ENCODE measurements at regions not wholly inside any gene's neighbourhood (a gene's known extent, or its start where the extent isn't known, plus 50 kb on each side); places are given as distances from the start of the nearest gene placed in this dataset.

DNA sequence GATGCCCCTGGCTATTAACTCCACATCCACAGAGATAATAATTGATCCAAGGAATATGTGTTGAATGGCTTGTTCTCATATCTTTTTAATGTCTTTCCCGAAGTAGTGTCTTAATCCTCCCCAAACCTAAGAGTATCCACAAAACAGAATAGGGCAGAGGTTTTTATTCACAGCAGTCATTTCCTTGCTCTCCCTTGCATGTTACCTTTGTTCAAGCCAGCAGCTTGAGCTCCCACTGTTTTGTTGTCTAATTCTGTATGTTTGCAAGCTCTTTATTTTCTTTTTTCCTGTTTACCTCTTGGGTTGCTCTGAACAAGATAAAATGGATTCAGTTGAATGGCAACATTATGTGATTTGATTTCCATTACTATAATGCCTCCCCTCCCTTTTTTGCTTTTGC is 308.6 kb upstream of the ZP4 start:
- no peak for TF ChIP-seq CTCF (IDR thresholded peaks at IDR 0.05; ENCODE audit: insufficient read depth, low read depth, low read length)
- CTCF ChIA-PET = no interaction called here
- POLR2A ChIA-PET = no interaction called here

GRCh38 chr1:238196516-238196915 is 305.8 kb upstream of the ZP4 start:
- Histone ChIP-seq H3K36me3 (ENCODE audit: control insufficient read depth, insufficient read depth, low read length) (no peaks in the 10 kb centered on the region), H3K27me3 (ENCODE audit: control insufficient read depth, insufficient read depth, low read length) (no peaks in the 10 kb centered on the region), H3K4me3 (ENCODE audit: low read depth, low read length) (no peak overlapping the region)
- CTCF ChIA-PET = no interaction called here
- DNase-seq (ENCODE audit: low read depth) = no peak
- POLR2A ChIA-PET = no interaction called here
- TF ChIP-seq CTCF (IDR thresholded peaks at IDR 0.05; ENCODE audit: insufficient read depth, low read depth, low read length) = no peak

More for the DNA sequence above, 308.6 kb upstream of the ZP4 start:
- DNase-seq (ENCODE audit: low read depth) = no peak
- no peak overlapping the region for H3K4me3 ChIP-seq (ENCODE audit: low read depth, low read length)
- H3K36me3 ChIP-seq (ENCODE audit: control insufficient read depth, insufficient read depth, low read length) = no peaks in the 10 kb centered on the region
- no peaks in the 10 kb centered on the region for H3K27me3 ChIP-seq (ENCODE audit: control insufficient read depth, insufficient read depth, low read length)

DNA sequence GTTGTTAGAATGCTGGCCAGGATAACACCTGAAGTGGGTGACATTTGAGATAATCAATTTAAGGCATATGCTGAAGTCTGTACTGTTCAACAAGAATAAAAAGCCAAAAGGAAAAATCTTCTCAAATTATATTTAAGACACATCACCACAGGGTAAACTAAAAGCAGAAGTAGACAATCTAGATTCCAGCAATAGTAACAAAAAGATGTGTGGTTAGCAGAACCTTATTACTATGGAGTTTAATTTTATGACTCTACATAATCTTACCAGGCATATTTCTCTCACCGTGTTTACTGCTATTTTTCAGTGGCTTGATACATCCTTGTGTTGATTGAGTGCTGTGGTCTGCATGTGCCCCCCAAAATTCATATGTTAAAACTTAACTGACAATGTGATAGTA is 300.4 kb upstream of the ZP4 start:
- TF ChIP-seq CTCF (IDR thresholded peaks at IDR 0.05; ENCODE audit: insufficient read depth, low read depth, low read length) = no peak
- ChIA-PET POLR2A (no interaction called here), CTCF (no interaction called here)
- no peak for DNase-seq (ENCODE audit: low read depth)
- H3K4me3 ChIP-seq (ENCODE audit: low read depth, low read length) = no peak overlapping the region
- H3K36me3 ChIP-seq (ENCODE audit: control insufficient read depth, insufficient read depth, low read length) = no peaks in the 10 kb centered on the region
- no peaks in the 10 kb centered on the region for H3K27me3 ChIP-seq (ENCODE audit: control insufficient read depth, insufficient read depth, low read length)

DNA sequence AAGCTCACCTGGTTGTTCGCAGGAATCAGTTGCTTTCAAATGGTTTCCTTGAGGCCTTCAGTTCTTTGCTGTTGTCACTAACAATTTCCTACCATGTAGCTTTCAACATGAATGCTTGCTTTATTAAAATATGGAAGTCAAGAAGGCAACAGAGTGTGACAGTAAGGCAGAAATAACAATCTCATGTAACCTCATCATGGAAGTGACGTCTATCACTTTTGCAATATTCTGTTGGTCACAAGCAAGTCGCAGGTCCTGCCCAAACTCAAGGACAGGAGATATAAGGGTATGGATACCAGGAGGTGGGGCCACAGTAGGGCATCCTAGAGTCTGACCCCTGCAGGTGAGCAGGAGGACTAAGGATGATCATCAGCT is 296.8 kb upstream of the ZP4 start:
- no peak for TF ChIP-seq CTCF (IDR thresholded peaks at IDR 0.05; ENCODE audit: insufficient read depth, low read depth, low read length)
- DNase-seq (ENCODE audit: low read depth) = no peak
- Histone ChIP-seq H3K27me3 (ENCODE audit: control insufficient read depth, insufficient read depth, low read length) (no peaks in the 10 kb centered on the region), H3K4me3 (ENCODE audit: low read depth, low read length) (no peak overlapping the region), H3K36me3 (ENCODE audit: control insufficient read depth, insufficient read depth, low read length) (no peaks in the 10 kb centered on the region)
- POLR2A ChIA-PET = no interaction called here
- CTCF ChIA-PET = no interaction called here

GRCh38 chr1:238186887-238187574 is 296.3 kb upstream of the ZP4 start:
- DNase-seq (ENCODE audit: low read depth) = no peak
- H3K4me3 ChIP-seq (ENCODE audit: low read depth, low read length) = no peak overlapping the region
- ChIA-PET POLR2A (no interaction called here), CTCF (no interaction called here)
- no peak for TF ChIP-seq CTCF (IDR thresholded peaks at IDR 0.05; ENCODE audit: insufficient read depth, low read depth, low read length)
- no peaks in the 10 kb centered on the region for H3K27me3 ChIP-seq (ENCODE audit: control insufficient read depth, insufficient read depth, low read length)
- H3K36me3 ChIP-seq (ENCODE audit: control insufficient read depth, insufficient read depth, low read length) = no peaks in the 10 kb centered on the region

Measured in BJ (cell line).